Ishikawa (cell line): ENCODE measurements at regions not wholly inside any gene's neighbourhood (a gene's known extent, or its start where the extent isn't known, plus 50 kb on each side); places are given as distances from the start of the nearest gene placed in this dataset.

Experiments
- CEBPB ChIP-seq: IDR thresholded peaks from 2 replicates; pipeline ENCODE4 v1.6.1; 2012
- CREB1 ChIP-seq: IDR thresholded peaks from 2 replicates; pipeline ENCODE4 v1.6.1; 2012; ENCODE audit warnings: low read depth
- EGR1 ChIP-seq: IDR thresholded peaks from 2 replicates; pipeline ENCODE4 v1.6.1; 2012
- EP300 ChIP-seq: IDR thresholded peaks from 2 replicates; pipeline ENCODE4 v1.6.1; 2012; ENCODE audit warnings: borderline replicate concordance
- FOXM1 ChIP-seq: IDR thresholded peaks from 2 replicates; pipeline ENCODE4 v1.6.1; 2012; ENCODE audit warnings: low read depth, borderline replicate concordance
- MAX ChIP-seq: IDR thresholded peaks from 2 replicates; pipeline ENCODE4 v1.6.1; 2012
- NFIC ChIP-seq: IDR thresholded peaks from 2 replicates; pipeline ENCODE4 v1.6.1; 2012
- RAD21 ChIP-seq: IDR thresholded peaks from 2 replicates; pipeline ENCODE4 v1.6.1; 2012; ENCODE audit warnings: low read depth
- REST ChIP-seq: IDR thresholded peaks from 2 replicates; pipeline ENCODE4 v1.6.1; 2012; ENCODE audit warnings: low read depth, mild to moderate bottlenecking
- TAF1 ChIP-seq: IDR thresholded peaks from 2 replicates; pipeline ENCODE4 v1.6.1; 2012; ENCODE audit warnings: low read depth, mild to moderate bottlenecking
- TCF12 ChIP-seq: IDR thresholded peaks from 2 replicates; pipeline ENCODE4 v1.6.1; 2012; ENCODE audit warnings: low read depth
- TEAD4 ChIP-seq: IDR thresholded peaks from 2 replicates; pipeline ENCODE4 v1.6.1; 2012
- USF1 ChIP-seq: IDR thresholded peaks from 2 replicates; pipeline ENCODE4 v1.6.1; 2012
- YY1 ChIP-seq: IDR thresholded peaks from 2 replicates; pipeline ENCODE4 v1.6.1; 2012; ENCODE audit warnings: low read depth
- ZBTB7A ChIP-seq: IDR thresholded peaks from 2 replicates; pipeline ENCODE4 v1.6.1; 2012; ENCODE audit warnings: low read depth

- TF ChIP-seq RAD21 = no peak
- TF ChIP-seq REST = no peak
- no peak for TF ChIP-seq EGR1
- no peak for TF ChIP-seq CREB1
- TF ChIP-seq ZBTB7A = no peak
- TF ChIP-seq FOXM1 = no peak
Measured at GRCh38 chr9:126132746-126133145, 193.9 kb upstream of the MVB12B start.

- TF ChIP-seq CREB1 (no peak), YY1 (no peak), REST (no peak), USF1 (no peak), EGR1 (no peak), EP300 (no peak), FOXM1 (no peak), TAF1 (no peak), MAX (no peak), TEAD4 (no peak), CEBPB (no peak), ZBTB7A (no peak), TCF12 (no peak), RAD21 (no peak), NFIC (no peak)
Measured at GRCh38 chr9:126144196-126144595, 182.4 kb upstream of the MVB12B start.

- no peak for TF ChIP-seq CEBPB
- TF ChIP-seq MAX = no peak
- TF ChIP-seq TAF1 = no peak
- no peak for TF ChIP-seq ZBTB7A
- TF ChIP-seq FOXM1 = no peak
- no peak for TF ChIP-seq REST
- no peak for TF ChIP-seq CREB1
- no peak for TF ChIP-seq RAD21
- no peak for TF ChIP-seq TCF12
- no peak for TF ChIP-seq YY1
Measured at GRCh38 chr9:126144603-126145456, 181.8 kb upstream of the MVB12B start.

- no peak for TF ChIP-seq FOXM1
- no peak for TF ChIP-seq REST
- no peak for TF ChIP-seq YY1
- no peak for TF ChIP-seq USF1
- no peak for TF ChIP-seq EP300
- no peak for TF ChIP-seq CEBPB
- no peak for TF ChIP-seq TAF1
- TF ChIP-seq NFIC = no peak
- no peak for TF ChIP-seq CREB1
- TF ChIP-seq ZBTB7A = no peak
- no peak for TF ChIP-seq MAX
- TF ChIP-seq RAD21 = no peak
- no peak for TF ChIP-seq TEAD4
- TF ChIP-seq EGR1 = no peak
- no peak for TF ChIP-seq TCF12
Measured at GRCh38 chr9:126145887-126146253, 180.8 kb upstream of the MVB12B start.
